CD4-positive, alpha-beta T cell (primary cell): ENCODE measurements at regions not wholly inside any gene's neighbourhood (a gene's known extent, or its start where the extent isn't known, plus 50 kb on each side); places are given as distances from the start of the nearest gene placed in this dataset.

Experiments used
- ATAC-seq: fragments of 200-7000 bp; cut with Tn5 transposase; one replicate; pipeline ENCODE4 v1.10.0; 2022; ENCODE audit warnings: mild to moderate bottlenecking; ENCODE audit not compliant: poor library complexity
- CTCF ChIA-PET: fragments of 350-600 bp; sonication (Branson Sonifier 250); formaldehyde crosslinking; loops from one replicate; lab custom pipeline; 2021; ENCODE audit warnings: antibody characterized with exemption, inconsistent platforms; lab: Charles Lee
- POLR2A ChIA-PET: fragments of 350-600 bp; sonication (Branson Sonifier 250); formaldehyde crosslinking; loops from one replicate; lab custom pipeline; 2021; ENCODE audit warnings: antibody characterized with exemption, inconsistent platforms; lab: Charles Lee
- DNase-seq, 14 experiments: peaks; one replicate each; pipeline ENCODE4 v3.0.0-alpha.2; 2013 to 2020; ENCODE audit warnings: mixed read lengths in 2 of 14
- H3K27ac ChIP-seq, 2 donors: one replicate each; pipeline versions ENCODE4 v1.5.1 to v1.7.0; 2013; ENCODE audit warnings: low read length in 2 of 2, low read depth in 1 of 2, mild to moderate bottlenecking in 1 of 2
- H3K27me3 ChIP-seq, 2 experiments: 1 replicate in 1 of 2; 2 replicates in 1 of 2; pipeline versions ENCODE4 v1.6.1 to v1.7.0; 2013; ENCODE audit warnings: low read length in 2 of 2, control low read depth in 1 of 2, mild to moderate bottlenecking in 1 of 2, moderate library complexity in 1 of 2; ENCODE audit not compliant: insufficient read depth in 2 of 2, control insufficient read depth in 1 of 2
- H3K36me3 ChIP-seq: one replicate; pipeline ENCODE4 v1.6.1; 2013; ENCODE audit warnings: low read length, control low read depth; ENCODE audit not compliant: insufficient read depth
- H3K4me1 ChIP-seq: one replicate; pipeline ENCODE4 v1.6.1; 2013; ENCODE audit warnings: low read length, control low read depth; ENCODE audit not compliant: insufficient read depth
- H3K4me3 ChIP-seq: one replicate; pipeline ENCODE4 v1.5.1; 2013; ENCODE audit warnings: mild to moderate bottlenecking, low read length, moderate library complexity
- H3K9me3 ChIP-seq, 2 experiments: 1 replicate in 1 of 2; 2 replicates in 1 of 2; pipeline versions ENCODE4 v1.6.1 to v1.7.0; 2013; ENCODE audit warnings: low read length in 2 of 2, mild to moderate bottlenecking in 2 of 2, control low read depth in 1 of 2, moderate library complexity in 1 of 2; ENCODE audit not compliant: control insufficient read depth in 1 of 2, insufficient read depth in 1 of 2
- H3K27ac Mint-ChIP-seq: one replicate; pipeline ENCODE4 v1.8.0; 2020; ENCODE audit warnings: mixed read lengths
- H3K27me3 Mint-ChIP-seq: one replicate; pipeline ENCODE4 v1.8.0; 2021; ENCODE audit warnings: mixed read lengths
- H3K36me3 Mint-ChIP-seq: one replicate; pipeline ENCODE4 v1.8.0; 2021; ENCODE audit warnings: low read depth, mixed read lengths
- H3K4me1 Mint-ChIP-seq: one replicate; pipeline ENCODE4 v1.8.0; 2021; ENCODE audit warnings: low read depth, mixed read lengths
- H3K4me3 Mint-ChIP-seq: one replicate; pipeline ENCODE4 v1.8.0; 2020; ENCODE audit warnings: mild to moderate bottlenecking, mixed read lengths
- H3K9me3 Mint-ChIP-seq: one replicate; pipeline ENCODE4 v1.8.0; 2020; ENCODE audit warnings: mixed read lengths
- CTCF ChIP-seq: fragments of 200-600 bp; IDR thresholded peaks from one replicate; pipeline ENCODE4 v1.8.0; 2022; ENCODE audit warnings: antibody characterized with exemption, mild to moderate bottlenecking
- intact Hi-C, 2 experiments: fragments of 100-400 bp; cut with DNase I in 1 of 2; cut with micrococcal nuclease in 1 of 2; formaldehyde crosslinking; loops; one replicate each; pipeline versions ENCODE4 v1.15.1 to v1.9.0; 2023 to 2025; cut with DNase I, micrococcal nuclease

GRCh38 chr2:12298352-12298751 is 418.4 kb upstream of the TRIB2 start:
- H3K27me3 Mint-ChIP-seq, result no peaks in the 10 kb centered on the region
- Histone ChIP-seq H3K4me3 (no peak overlapping the region), H3K4me1 (peaks cover 36% of the 10 kb centered on the region), H3K36me3 (no peaks in the 10 kb centered on the region), H3K27me3 (no peaks in the 10 kb centered on the region), H3K27ac (no peak overlapping the region), H3K9me3 (no peaks in the 10 kb centered on the region)
- no peak for TF ChIP-seq CTCF
- H3K27ac Mint-ChIP-seq, result no peak overlapping the region
- no peak for DNase-seq
- peaks cover 62% of the 10 kb centered on the region for H3K4me1 Mint-ChIP-seq
- H3K9me3 Mint-ChIP-seq, result no peaks in the 10 kb centered on the region
- ATAC-seq, result no peak
- CTCF ChIA-PET, result no interaction called here
- POLR2A ChIA-PET, result no interaction called here
- H3K36me3 Mint-ChIP-seq, result no peaks in the 10 kb centered on the region
- intact Hi-C loops, result no loop called here
- H3K4me3 Mint-ChIP-seq, result no peak overlapping the region

GRCh38 chr2:12299431-12299830 is 417.3 kb upstream of the TRIB2 start:
- H3K4me1 ChIP-seq, result peaks cover 37% of the 10 kb centered on the region
- intact Hi-C loops, result no loop called here
- no peak for DNase-seq

GRCh38 chr2:12300019-12300602 is 416.6 kb upstream of the TRIB2 start:
- Histone ChIP-seq H3K4me1 (peaks cover 36% of the 10 kb centered on the region), H3K27me3 (no peaks in the 10 kb centered on the region), H3K4me3 (no peak overlapping the region), H3K9me3 (no peaks in the 10 kb centered on the region), H3K27ac (no peak overlapping the region), H3K36me3 (no peaks in the 10 kb centered on the region)
- intact Hi-C loops, result no loop called here
- Mint-ChIP-seq H3K27me3 (no peaks in the 10 kb centered on the region), H3K27ac (no peak overlapping the region), H3K9me3 (no peaks in the 10 kb centered on the region), H3K4me1 (peaks cover 63% of the 10 kb centered on the region), H3K4me3 (no peak overlapping the region), H3K36me3 (no peaks in the 10 kb centered on the region)
- CTCF ChIA-PET, result no interaction called here
- DNase-seq (no peak), ATAC-seq (no peak)
- POLR2A ChIA-PET, result no interaction called here
- no peak for TF ChIP-seq CTCF

More at GRCh38 chr2:12299431-12299830, 417.3 kb upstream of the TRIB2 start:
- ChIA-PET POLR2A (no interaction called here), CTCF (no interaction called here)
- H3K9me3 ChIP-seq, result no peaks in the 10 kb centered on the region
- H3K27ac Mint-ChIP-seq, result no peak overlapping the region
- H3K36me3 Mint-ChIP-seq, result no peaks in the 10 kb centered on the region
- H3K4me3 Mint-ChIP-seq, result no peak overlapping the region
- H3K36me3 ChIP-seq, result no peaks in the 10 kb centered on the region
- H3K27me3 Mint-ChIP-seq, result no peaks in the 10 kb centered on the region
- no peak overlapping the region for H3K4me3 ChIP-seq
- H3K27ac ChIP-seq, result no peak overlapping the region
- H3K4me1 Mint-ChIP-seq, result peaks cover 62% of the 10 kb centered on the region
- TF ChIP-seq CTCF, result no peak
- no peaks in the 10 kb centered on the region for H3K9me3 Mint-ChIP-seq
- ATAC-seq, result no peak
- no peaks in the 10 kb centered on the region for H3K27me3 ChIP-seq
